CD14-positive monocyte (primary cell): ENCODE measurements at regions not wholly inside any gene's neighbourhood (a gene's known extent, or its start where the extent isn't known, plus 50 kb on each side); places are given as distances from the start of the nearest gene placed in this dataset.
"Not testable (repeated sequence)": the region's sequence is repeated elsewhere in the genome, so short reads cannot be mapped to it uniquely, and the experiment has no call there.

Experiments
- DNase-seq, 3 donors: peaks; one replicate each; pipeline ENCODE4 v3.0.0-alpha.2; 2011 to 2022
- H2AFZ ChIP-seq: 2 replicates; pipeline ENCODE4 v1.6.0; 2012; ENCODE audit warnings: mild to moderate bottlenecking, low read depth, low read length, inconsistent platforms; ENCODE audit not compliant: insufficient read depth, poor library complexity, severe bottlenecking
- H3K27ac ChIP-seq, 2 donors: 1 replicate in 1 of 2; 2 replicates in 1 of 2; pipeline ENCODE4 v1.5.1; 2012 to 2013; ENCODE audit warnings: low read length in 2 of 2, control low read depth in 1 of 2, inconsistent platforms in 1 of 2, low read depth in 1 of 2, mild to moderate bottlenecking in 1 of 2
- H3K27me3 ChIP-seq, 2 donors: one replicate each; pipeline versions ENCODE4 v1.6.0 to v1.6.1; 2011 to 2013; ENCODE audit warnings: low read length in 2 of 2; ENCODE audit not compliant: control insufficient read depth in 2 of 2, insufficient read depth in 2 of 2
- H3K36me3 ChIP-seq, 2 donors: replicated peaks in 1 of 2; 1 replicate in 1 of 2; 2 replicates in 1 of 2; pipeline versions ENCODE4 v1.5.1 to v1.6.1; 2012 to 2013; ENCODE audit warnings: low read length in 2 of 2, control low read depth in 1 of 2, inconsistent platforms in 1 of 2, mild to moderate bottlenecking in 1 of 2; ENCODE audit not compliant: insufficient read depth in 2 of 2, control insufficient read depth in 1 of 2
- H3K4me1 ChIP-seq, 2 donors: 1 replicate in 1 of 2; 2 replicates in 1 of 2; pipeline versions ENCODE4 v1.5.1 to v1.6.1; 2012 to 2013; ENCODE audit warnings: low read length in 2 of 2, control low read depth in 1 of 2, inconsistent platforms in 1 of 2, mild to moderate bottlenecking in 1 of 2, moderate library complexity in 1 of 2; ENCODE audit not compliant: insufficient read depth in 2 of 2, control insufficient read depth in 1 of 2
- H3K4me2 ChIP-seq: replicated peaks from 2 replicates; pipeline ENCODE3; 2012; ENCODE audit warnings: low read length, moderate library complexity, mild to moderate bottlenecking; ENCODE audit not compliant: poor library complexity, severe bottlenecking; ENCODE audit errors: extremely low read depth
- H3K4me3 ChIP-seq, 3 experiments: fragments of 200-600 bp in 1 of 3; sonication (generic) in 1 of 3; replicated peaks in 1 of 3; 1 replicate in 2 of 3; 2 replicates in 1 of 3; pipeline ENCODE4 v1.5.1; 2011 to 2013; ENCODE audit warnings: low read length in 3 of 3, mild to moderate bottlenecking in 3 of 3, control low read depth in 2 of 3, low read depth in 2 of 3, inconsistent platforms in 1 of 3, moderate library complexity in 1 of 3
- H3K79me2 ChIP-seq: 2 replicates; pipeline ENCODE4 v1.6.0; 2012; ENCODE audit warnings: mild to moderate bottlenecking, control low read depth, inconsistent platforms, low read length, moderate library complexity; ENCODE audit not compliant: insufficient read depth
- H3K9ac ChIP-seq: 2 replicates; pipeline ENCODE4 v1.6.0; 2017; ENCODE audit warnings: low read length, mild to moderate bottlenecking; ENCODE audit not compliant: insufficient read depth, poor library complexity, severe bottlenecking
- H3K9me3 ChIP-seq, 2 donors: replicated peaks in 1 of 2; 1 replicate in 1 of 2; 2 replicates in 1 of 2; pipeline versions ENCODE4 v1.5.1 to v1.6.1; 2012 to 2013; ENCODE audit warnings: low read length in 2 of 2, control low read depth in 1 of 2; ENCODE audit not compliant: control insufficient read depth in 1 of 2, insufficient read depth in 1 of 2
- H4K20me1 ChIP-seq: 2 replicates; pipeline ENCODE4 v1.6.0; 2012; ENCODE audit warnings: mild to moderate bottlenecking, low read length, control low read depth, moderate library complexity; ENCODE audit not compliant: insufficient read depth
- H3K27ac Mint-ChIP-seq, 7 donors: one replicate each; pipeline ENCODE4 v1.8.0; 2020; ENCODE audit warnings: mild to moderate bottlenecking in 7 of 7, mixed read lengths in 7 of 7, moderate library complexity in 6 of 7, inconsistent platforms in 2 of 7
- H3K27me3 Mint-ChIP-seq, 3 donors: one replicate each; pipeline ENCODE4 v1.8.0; 2021 to 2022; ENCODE audit warnings: low read depth in 3 of 3, mild to moderate bottlenecking in 3 of 3, mixed read lengths in 3 of 3, moderate library complexity in 3 of 3, inconsistent platforms in 1 of 3
- H3K36me3 Mint-ChIP-seq, 2 donors: one replicate each; pipeline ENCODE4 v1.8.0; 2020; ENCODE audit warnings: mixed read lengths in 2 of 2, inconsistent platforms in 1 of 2, mild to moderate bottlenecking in 1 of 2
- H3K4me1 Mint-ChIP-seq: one replicate; pipeline ENCODE4 v1.8.0; 2020; ENCODE audit warnings: mild to moderate bottlenecking, mixed read lengths
- H3K4me3 Mint-ChIP-seq, 2 donors: one replicate each; pipeline ENCODE4 v1.8.0; 2020; ENCODE audit warnings: mild to moderate bottlenecking in 2 of 2, mixed read lengths in 2 of 2, moderate library complexity in 1 of 2
- H3K9me3 Mint-ChIP-seq, 7 donors: one replicate each; pipeline ENCODE4 v1.8.0; 2020 to 2022; ENCODE audit warnings: mixed read lengths in 7 of 7, mild to moderate bottlenecking in 6 of 7, moderate library complexity in 6 of 7, inconsistent platforms in 2 of 7
- CTCF ChIP-seq: fragments of 200-600 bp; IDR thresholded peaks from one replicate; pipeline ENCODE4 v1.8.0; 2022; ENCODE audit warnings: antibody characterized with exemption, mild to moderate bottlenecking
- WGBS: methylation state at CpG from one replicate; pipeline ENCODE4 v1.1.5; 2013; ENCODE audit warnings: missing lambda C conversion rate; ENCODE audit not compliant: insufficient coverage; 5-methylcytosine and 5-hydroxymethylcytosine counted together
- intact Hi-C, 2 donors: fragments of 100-400 bp; cut with micrococcal nuclease; formaldehyde crosslinking; loops; one replicate each; pipeline versions ENCODE4 v1.15.0 to v1.15.1; 2023

- Histone ChIP-seq H3K27me3 (no peaks in the 10 kb centered on the region), H3K27ac (no peak overlapping the region), H2AFZ (no peak overlapping the region), H3K9me3 (no peaks in the 10 kb centered on the region), H4K20me1 (no peaks in the 10 kb centered on the region), H3K36me3 (no peaks in the 10 kb centered on the region), H3K4me2 (no peak overlapping the region), H3K9ac (no peak overlapping the region), H3K4me1 (no peaks in the 10 kb centered on the region), H3K4me3 (no peak overlapping the region), H3K79me2 (no peaks in the 10 kb centered on the region)
- Mint-ChIP-seq H3K36me3 (no peaks in the 10 kb centered on the region), H3K4me1 (no peaks in the 10 kb centered on the region), H3K4me3 (no peak overlapping the region), H3K27ac (no peak overlapping the region), H3K27me3 (peaks cover 5 to 12% (median 8%) of the 10 kb centered on the region in 3 donors), H3K9me3 (peaks cover 0 to 16% (median 8%) of the 10 kb centered on the region in 7 donors)
- intact Hi-C loops: no loop called here
- WGBS: 47% methylated on average over 2 of the region's 2 CpGs
- TF ChIP-seq CTCF: no peak
- no peak for DNase-seq
These were observed 212.0 kb downstream of the MINAR1 start for GRCh38 chr15:79644091-79644490.

DNA sequence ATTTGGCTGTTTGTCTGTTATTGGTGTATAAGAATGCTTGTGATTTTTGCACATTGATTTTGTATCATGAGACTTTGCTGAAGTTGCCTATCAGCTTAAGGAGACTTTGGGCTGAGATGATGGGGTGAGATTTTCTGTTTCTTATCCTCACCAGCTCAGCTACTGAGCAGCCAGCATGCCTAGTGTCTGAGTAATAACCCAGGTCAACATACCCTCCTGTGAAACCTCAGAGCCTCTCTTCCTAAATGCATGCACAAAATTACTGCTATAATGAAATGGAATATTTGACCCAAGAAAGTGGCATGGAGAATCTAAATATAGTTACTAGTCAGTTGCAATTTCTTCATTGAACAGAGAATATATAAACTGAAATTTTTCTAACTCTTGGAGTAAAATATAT, 220.8 kb downstream of the MINAR1 start:
- H3K27ac Mint-ChIP-seq, H2AFZ ChIP-seq, H3K4me3 ChIP-seq, H3K4me1 Mint-ChIP-seq, H3K4me3 Mint-ChIP-seq, H3K4me2 ChIP-seq, intact Hi-C loops, H3K4me1 ChIP-seq, DNase-seq, H3K27me3 ChIP-seq, H3K36me3 Mint-ChIP-seq, H4K20me1 ChIP-seq, H3K9ac ChIP-seq, H3K9me3 ChIP-seq, H3K27ac ChIP-seq, H3K27me3 Mint-ChIP-seq, H3K79me2 ChIP-seq, H3K36me3 ChIP-seq: not testable (repeated sequence)
- peaks cover 0 to 12% (median 5%) of the 10 kb centered on the region in 7 donors for H3K9me3 Mint-ChIP-seq
